Esophagus muscularis mucosa (tissue), 4 donors: ENCODE measurements at regions not wholly inside any gene's neighbourhood (a gene's known extent, or its start where the extent isn't known, plus 50 kb on each side); places are given as distances from the start of the nearest gene placed in this dataset.

ENCODE experiments used
- EP300 ChIP-seq: sonication (generic); formaldehyde crosslinking; IDR thresholded peaks from one replicate; pipeline ENCODE4 v1.6.1; 2017; ENCODE audit warnings: antibody characterized with exemption
- POLR2A ChIP-seq: fragments of 450-650 bp; IDR thresholded peaks from one replicate; pipeline ENCODE4 v1.6.1; 2017; ENCODE audit warnings: antibody characterized with exemption, moderate library complexity, mild to moderate bottlenecking, low read depth
- POLR2AphosphoS5 ChIP-seq, 2 donors: sonication (generic); formaldehyde crosslinking; IDR thresholded peaks; one replicate each; pipeline ENCODE4 v1.6.1; 2017; ENCODE audit warnings: antibody characterized with exemption in 2 of 2
- TF ChIP-seq, protein P1 (sequence below), 3 experiments: fragments of 200-600 bp in 2 of 3; fragments of 450-650 bp in 1 of 3; sonication (generic) in 2 of 3; IDR thresholded peaks; one replicate each; pipeline ENCODE4 v1.5.1; 2017 to 2019; ENCODE audit warnings: antibody characterized with exemption in 3 of 3, mild to moderate bottlenecking in 2 of 3, moderate library complexity in 1 of 3

DNA sequence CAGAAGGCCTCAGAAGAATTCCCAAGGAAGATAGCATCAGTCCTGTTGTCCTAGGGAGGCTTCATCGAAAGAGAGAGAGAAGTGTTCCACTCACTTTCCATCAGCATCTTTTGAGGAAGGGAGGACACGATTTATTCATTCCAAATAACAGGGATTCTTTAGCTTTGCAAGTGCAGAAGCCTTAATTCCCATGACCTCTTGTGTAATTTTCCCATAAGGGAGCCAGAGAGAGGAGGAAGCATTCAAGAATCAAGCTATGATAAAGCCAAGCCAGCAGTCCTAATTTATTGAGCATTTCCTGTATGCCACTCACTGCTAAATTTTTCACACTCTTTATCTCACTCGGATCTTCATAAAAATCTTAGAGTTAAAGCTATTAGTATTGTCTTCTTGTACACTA lies 169.7 kb upstream of the MITF start:
- TF ChIP-seq, protein P1, sequence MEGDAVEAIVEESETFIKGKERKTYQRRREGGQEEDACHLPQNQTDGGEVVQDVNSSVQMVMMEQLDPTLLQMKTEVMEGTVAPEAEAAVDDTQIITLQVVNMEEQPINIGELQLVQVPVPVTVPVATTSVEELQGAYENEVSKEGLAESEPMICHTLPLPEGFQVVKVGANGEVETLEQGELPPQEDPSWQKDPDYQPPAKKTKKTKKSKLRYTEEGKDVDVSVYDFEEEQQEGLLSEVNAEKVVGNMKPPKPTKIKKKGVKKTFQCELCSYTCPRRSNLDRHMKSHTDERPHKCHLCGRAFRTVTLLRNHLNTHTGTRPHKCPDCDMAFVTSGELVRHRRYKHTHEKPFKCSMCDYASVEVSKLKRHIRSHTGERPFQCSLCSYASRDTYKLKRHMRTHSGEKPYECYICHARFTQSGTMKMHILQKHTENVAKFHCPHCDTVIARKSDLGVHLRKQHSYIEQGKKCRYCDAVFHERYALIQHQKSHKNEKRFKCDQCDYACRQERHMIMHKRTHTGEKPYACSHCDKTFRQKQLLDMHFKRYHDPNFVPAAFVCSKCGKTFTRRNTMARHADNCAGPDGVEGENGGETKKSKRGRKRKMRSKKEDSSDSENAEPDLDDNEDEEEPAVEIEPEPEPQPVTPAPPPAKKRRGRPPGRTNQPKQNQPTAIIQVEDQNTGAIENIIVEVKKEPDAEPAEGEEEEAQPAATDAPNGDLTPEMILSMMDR (IDR thresholded peaks at IDR 0.05), result no peak
- no peak for TF ChIP-seq EP300
- TF ChIP-seq POLR2A, result no peak
- no peak for TF ChIP-seq POLR2AphosphoS5 (IDR thresholded peaks at IDR 0.05)
